Brain pericyte (primary cell): ENCODE measurements at regions not wholly inside any gene's neighbourhood (a gene's known extent, or its start where the extent isn't known, plus 50 kb on each side); places are given as distances from the start of the nearest gene placed in this dataset.
"Not testable (repeated sequence)": the region's sequence is repeated elsewhere in the genome, so short reads cannot be mapped to it uniquely, and the experiment has no call there.

Experiments
- DNase-seq: peaks from one replicate; pipeline ENCODE4 v3.0.0-alpha.2; 2012; ENCODE audit warnings: low read depth, low spot score

- no peak for DNase-seq
Observed at GRCh38 chr16:88300463-88300835, 82.3 kb upstream of the ZNF469 start.

- no peak for DNase-seq
Observed at GRCh38 chr16:88301431-88301830, 81.3 kb upstream of the ZNF469 start.

GRCh38 chr16:88301886-88302285, 80.9 kb upstream of the ZNF469 start:
- DNase-seq: no peak

- DNase-seq: no peak
Observed at GRCh38 chr16:88302666-88303065, 80.1 kb upstream of the ZNF469 start.

- no peak for DNase-seq
Observed at GRCh38 chr16:88303405-88303804, 79.4 kb upstream of the ZNF469 start.

- DNase-seq: no peak
Observed at GRCh38 chr16:88303890-88304819, 78.6 kb upstream of the ZNF469 start.

- DNase-seq: no peak
Observed at GRCh38 chr16:88305176-88305575, 77.6 kb upstream of the ZNF469 start.

GRCh38 chr16:88306411-88306810, 76.3 kb upstream of the ZNF469 start:
- no peak for DNase-seq

GRCh38 chr16:88306860-88307545, 75.8 kb upstream of the ZNF469 start:
- DNase-seq: peak; percentile 80

GRCh38 chr16:88308441-88309173, 74.2 kb upstream of the ZNF469 start:
- DNase-seq: no peak

- DNase-seq: no peak
Observed at GRCh38 chr16:88309174-88309907, 73.4 kb upstream of the ZNF469 start.

- DNase-seq: no peak
Observed at GRCh38 chr16:88309908-88310265, 72.9 kb upstream of the ZNF469 start.

GRCh38 chr16:88310796-88311605, 71.8 kb upstream of the ZNF469 start:
- DNase-seq: peak; percentile 78

- not testable (repeated sequence) for DNase-seq
Observed at GRCh38 chr16:88311860-88312259, 70.9 kb upstream of the ZNF469 start.

- no peak for DNase-seq
Observed at GRCh38 chr16:88312732-88313131, 70.0 kb upstream of the ZNF469 start.

- no peak for DNase-seq
Observed at GRCh38 chr16:88314991-88315542, 67.7 kb upstream of the ZNF469 start.

- DNase-seq: no peak
Observed at GRCh38 chr16:88315543-88316105, 67.1 kb upstream of the ZNF469 start.

- DNase-seq: no peak
Observed at GRCh38 chr16:88316151-88316550, 66.6 kb upstream of the ZNF469 start.

- DNase-seq: no peak
Observed at GRCh38 chr16:88316941-88317612, 65.7 kb upstream of the ZNF469 start.

GRCh38 chr16:88317613-88317965, 65.2 kb upstream of the ZNF469 start:
- no peak for DNase-seq
